ENCODE measurements at regions not wholly inside any gene's neighbourhood (a gene's known extent, or its start where the extent isn't known, plus 50 kb on each side); places are given as distances from the start of the nearest gene placed in this dataset.

- DNase-seq (ENCODE audit: insufficient read length, low spot score) = no peak
- FAIRE-seq = no peak
- no peak for TF ChIP-seq POLR2A (IDR thresholded peaks at IDR 0.05; ENCODE audit: low read depth, low read length)
Observed at GRCh38 chr12:127623362-127623761, 643.6 kb upstream of the TMEM132C start.

GRCh38 chr12:127625176-127625771, 641.7 kb upstream of the TMEM132C start:
- DNase-seq (ENCODE audit: insufficient read length, low spot score) (no peak), FAIRE-seq (no peak)
- TF ChIP-seq POLR2A (IDR thresholded peaks at IDR 0.05; ENCODE audit: low read depth, low read length) = no peak

GRCh38 chr12:127628645-127629044, 638.3 kb upstream of the TMEM132C start:
- FAIRE-seq (no peak), DNase-seq (ENCODE audit: insufficient read length, low spot score) (peak; percentile 24)
- TF ChIP-seq POLR2A (IDR thresholded peaks at IDR 0.05; ENCODE audit: low read depth, low read length) = no peak

- no peak for TF ChIP-seq POLR2A (IDR thresholded peaks at IDR 0.05; ENCODE audit: low read depth, low read length)
- FAIRE-seq (no peak), DNase-seq (ENCODE audit: insufficient read length, low spot score) (no peak)
Observed at GRCh38 chr12:127629066-127629820, 637.7 kb upstream of the TMEM132C start.

- no peak for DNase-seq (ENCODE audit: insufficient read length, low spot score)
- FAIRE-seq = no peak
- TF ChIP-seq POLR2A (IDR thresholded peaks at IDR 0.05; ENCODE audit: low read depth, low read length) = no peak
Observed at GRCh38 chr12:127632461-127632860, 634.5 kb upstream of the TMEM132C start.

- DNase-seq (ENCODE audit: insufficient read length, low spot score) (no peak), FAIRE-seq (no peak)
- no peak for TF ChIP-seq POLR2A (IDR thresholded peaks at IDR 0.05; ENCODE audit: low read depth, low read length)
Observed at GRCh38 chr12:127635838-127636237, 631.1 kb upstream of the TMEM132C start.

- DNase-seq (ENCODE audit: insufficient read length, low spot score) (no peak), FAIRE-seq (no peak)
- no peak for TF ChIP-seq POLR2A (IDR thresholded peaks at IDR 0.05; ENCODE audit: low read depth, low read length)
Observed at GRCh38 chr12:127636882-127637281, 630.1 kb upstream of the TMEM132C start.

- no peak for TF ChIP-seq POLR2A (IDR thresholded peaks at IDR 0.05; ENCODE audit: low read depth, low read length)
- no peak for DNase-seq (ENCODE audit: insufficient read length, low spot score)
- FAIRE-seq = no peak
Observed at GRCh38 chr12:127640181-127640886, 626.6 kb upstream of the TMEM132C start.

- no peak for TF ChIP-seq POLR2A (IDR thresholded peaks at IDR 0.05; ENCODE audit: low read depth, low read length)
- no peak for DNase-seq (ENCODE audit: insufficient read length, low spot score)
- no peak for FAIRE-seq
Observed at GRCh38 chr12:127642208-127642607, 624.8 kb upstream of the TMEM132C start.

GRCh38 chr12:127648321-127648720, 618.6 kb upstream of the TMEM132C start:
- TF ChIP-seq POLR2A (IDR thresholded peaks at IDR 0.05; ENCODE audit: low read depth, low read length) = no peak
- no peak for DNase-seq (ENCODE audit: insufficient read length, low spot score)
- no peak for FAIRE-seq

GRCh38 chr12:127649961-127650360, 617.0 kb upstream of the TMEM132C start:
- DNase-seq (ENCODE audit: insufficient read length, low spot score) = no peak
- no peak for FAIRE-seq
- TF ChIP-seq POLR2A (IDR thresholded peaks at IDR 0.05; ENCODE audit: low read depth, low read length) = no peak

- FAIRE-seq = no peak
- no peak for DNase-seq (ENCODE audit: insufficient read length, low spot score)
- TF ChIP-seq POLR2A (IDR thresholded peaks at IDR 0.05; ENCODE audit: low read depth, low read length) = no peak
Observed at GRCh38 chr12:127650626-127651025, 616.3 kb upstream of the TMEM132C start.

GRCh38 chr12:127652281-127652680, 614.7 kb upstream of the TMEM132C start:
- TF ChIP-seq POLR2A (IDR thresholded peaks at IDR 0.05; ENCODE audit: low read depth, low read length) = no peak
- FAIRE-seq (no peak), DNase-seq (ENCODE audit: insufficient read length, low spot score) (no peak)

- no peak for DNase-seq (ENCODE audit: insufficient read length, low spot score)
- FAIRE-seq = no peak
- TF ChIP-seq POLR2A (IDR thresholded peaks at IDR 0.05; ENCODE audit: low read depth, low read length) = no peak
Observed at GRCh38 chr12:127654383-127654985, 612.5 kb upstream of the TMEM132C start.

Data from H54 (cell line).